AG09309 (cell line): ENCODE measurements at regions not wholly inside any gene's neighbourhood (a gene's known extent, or its start where the extent isn't known, plus 50 kb on each side); places are given as distances from the start of the nearest gene placed in this dataset.
"Not testable (repeated sequence)": the region's sequence is repeated elsewhere in the genome, so short reads cannot be mapped to it uniquely, and the experiment has no call there.

Experiments used
- DNase-seq: peaks from one replicate; pipeline ENCODE4 v3.0.0-alpha.2; 2010; ENCODE audit warnings: low read depth
- H3K4me3 ChIP-seq: 2 replicates; pipeline ENCODE4 v1.5.1; 2011; ENCODE audit warnings: mild to moderate bottlenecking, low read depth, low read length, moderate library complexity; ENCODE audit not compliant: control insufficient read depth
- CTCF ChIP-seq: IDR thresholded peaks from 2 replicates; pipeline ENCODE4 v1.5.1; 2011; ENCODE audit warnings: mild to moderate bottlenecking, low read depth, low read length, inconsistent platforms; ENCODE audit not compliant: insufficient read depth, control insufficient read depth; ENCODE audit errors: missing control alignments

- no peak for DNase-seq
- H3K4me3 ChIP-seq = no peak overlapping the region
- no peak for TF ChIP-seq CTCF
Measured at GRCh38 chr22:22754961-22755777, 110.8 kb downstream of the GGTLC2 start.

GRCh38 chr22:22755778-22756100 lies 111.3 kb downstream of the GGTLC2 start:
- no peak for TF ChIP-seq CTCF
- no peak for DNase-seq
- H3K4me3 ChIP-seq = no peak overlapping the region

- no peak overlapping the region for H3K4me3 ChIP-seq
- no peak for TF ChIP-seq CTCF
- DNase-seq = no peak
Measured at GRCh38 chr22:22756109-22756508, 111.7 kb downstream of the GGTLC2 start.

- H3K4me3 ChIP-seq, DNase-seq: not testable (repeated sequence)
Measured at GRCh38 chr22:22756551-22757201, 112.3 kb downstream of the GGTLC2 start.

GRCh38 chr22:22758101-22758807 lies 113.8 kb downstream of the GGTLC2 start:
- not testable (repeated sequence) for H3K4me3 ChIP-seq, DNase-seq

GRCh38 chr22:22759371-22759770 lies 115.0 kb downstream of the GGTLC2 start:
- no peak for DNase-seq
- no peak for TF ChIP-seq CTCF
- H3K4me3 ChIP-seq = no peak overlapping the region

GRCh38 chr22:22759889-22760546 lies 115.6 kb downstream of the GGTLC2 start:
- no peak for DNase-seq
- H3K4me3 ChIP-seq = no peak overlapping the region
- TF ChIP-seq CTCF = no peak
